ENCODE measurements at regions not wholly inside any gene's neighbourhood (a gene's known extent, or its start where the extent isn't known, plus 50 kb on each side); places are given as distances from the start of the nearest gene placed in this dataset.

DNA sequence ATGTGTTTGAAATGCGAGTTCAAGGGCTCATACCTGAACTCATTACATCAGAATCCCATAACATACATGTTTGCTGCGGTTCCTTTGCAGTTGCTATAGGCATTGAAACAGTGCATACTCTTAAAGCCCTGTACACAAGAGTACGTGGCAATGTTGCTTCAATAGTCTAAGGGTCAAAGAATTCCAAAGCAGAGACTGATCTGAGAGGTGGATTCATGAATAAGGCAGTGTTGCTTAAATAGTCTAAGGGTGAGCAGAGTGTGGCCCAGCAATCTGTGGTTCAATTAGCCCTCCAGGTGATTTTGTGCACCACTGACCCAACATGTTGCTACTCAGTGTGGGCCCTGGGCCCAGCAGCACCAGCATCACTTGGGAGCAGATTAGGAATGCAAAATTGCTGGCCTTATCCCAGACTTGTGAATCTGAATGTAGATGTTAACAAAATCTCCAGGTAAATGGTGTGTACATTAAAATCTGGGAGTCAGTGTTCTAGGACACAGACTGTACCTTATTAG lies 314.7 kb upstream of the UMPS start:
- H3K9me3 ChIP-seq (ENCODE audit: control insufficient read depth, low read length): no peaks in the 10 kb centered on the region
- no peaks in the 10 kb centered on the region for H3K4me1 ChIP-seq
- H3K27me3 ChIP-seq (ENCODE audit: control insufficient read depth, insufficient read depth, low read length): no peaks in the 10 kb centered on the region
- TF ChIP-seq, protein P1, sequence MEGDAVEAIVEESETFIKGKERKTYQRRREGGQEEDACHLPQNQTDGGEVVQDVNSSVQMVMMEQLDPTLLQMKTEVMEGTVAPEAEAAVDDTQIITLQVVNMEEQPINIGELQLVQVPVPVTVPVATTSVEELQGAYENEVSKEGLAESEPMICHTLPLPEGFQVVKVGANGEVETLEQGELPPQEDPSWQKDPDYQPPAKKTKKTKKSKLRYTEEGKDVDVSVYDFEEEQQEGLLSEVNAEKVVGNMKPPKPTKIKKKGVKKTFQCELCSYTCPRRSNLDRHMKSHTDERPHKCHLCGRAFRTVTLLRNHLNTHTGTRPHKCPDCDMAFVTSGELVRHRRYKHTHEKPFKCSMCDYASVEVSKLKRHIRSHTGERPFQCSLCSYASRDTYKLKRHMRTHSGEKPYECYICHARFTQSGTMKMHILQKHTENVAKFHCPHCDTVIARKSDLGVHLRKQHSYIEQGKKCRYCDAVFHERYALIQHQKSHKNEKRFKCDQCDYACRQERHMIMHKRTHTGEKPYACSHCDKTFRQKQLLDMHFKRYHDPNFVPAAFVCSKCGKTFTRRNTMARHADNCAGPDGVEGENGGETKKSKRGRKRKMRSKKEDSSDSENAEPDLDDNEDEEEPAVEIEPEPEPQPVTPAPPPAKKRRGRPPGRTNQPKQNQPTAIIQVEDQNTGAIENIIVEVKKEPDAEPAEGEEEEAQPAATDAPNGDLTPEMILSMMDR (IDR thresholded peaks at IDR 0.05): no peak
- H3K27ac ChIP-seq: no peak overlapping the region
- H3K9ac ChIP-seq: no peak overlapping the region
- no peaks in the 10 kb centered on the region for H3K36me3 ChIP-seq (ENCODE audit: control insufficient read depth, insufficient read depth, low read length)
- H3K4me3 ChIP-seq (ENCODE audit: low read depth, low read length): no peak overlapping the region
- H2AFZ ChIP-seq: no peak overlapping the region
- no peak overlapping the region for H3K4me2 ChIP-seq (ENCODE audit: low read length)
- H3K79me2 ChIP-seq: no peaks in the 10 kb centered on the region

DNA sequence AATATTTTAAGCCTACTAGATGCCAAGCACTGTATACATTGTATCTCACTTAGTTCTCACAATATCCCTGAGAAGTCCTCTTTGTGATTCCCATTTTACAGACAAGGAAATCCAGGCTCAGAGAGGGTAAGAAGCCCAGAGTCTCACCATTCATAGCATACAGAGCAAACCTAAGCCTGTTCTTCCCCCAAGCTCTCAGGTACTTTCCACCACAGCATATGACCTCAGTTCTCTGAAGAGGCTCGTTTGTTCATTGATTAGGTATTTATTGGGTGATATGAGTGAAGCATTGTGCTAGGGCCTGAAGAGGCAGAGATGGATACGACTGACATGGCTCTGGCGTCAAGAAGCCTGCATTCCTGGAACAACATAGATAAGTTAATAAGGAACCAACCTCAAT lies 310.9 kb upstream of the UMPS start:
- Histone ChIP-seq H3K4me1 (no peaks in the 10 kb centered on the region), H3K4me3 (ENCODE audit: low read depth, low read length) (no peak overlapping the region), H3K4me2 (ENCODE audit: low read length) (no peak overlapping the region), H3K27me3 (ENCODE audit: control insufficient read depth, insufficient read depth, low read length) (no peaks in the 10 kb centered on the region), H3K9me3 (ENCODE audit: control insufficient read depth, low read length) (no peaks in the 10 kb centered on the region), H3K79me2 (no peaks in the 10 kb centered on the region), H3K36me3 (ENCODE audit: control insufficient read depth, insufficient read depth, low read length) (no peaks in the 10 kb centered on the region), H3K27ac (no peak overlapping the region), H2AFZ (no peak overlapping the region), H3K9ac (no peak overlapping the region)
- TF ChIP-seq, protein P1 (IDR thresholded peaks at IDR 0.05): no peak

DNA sequence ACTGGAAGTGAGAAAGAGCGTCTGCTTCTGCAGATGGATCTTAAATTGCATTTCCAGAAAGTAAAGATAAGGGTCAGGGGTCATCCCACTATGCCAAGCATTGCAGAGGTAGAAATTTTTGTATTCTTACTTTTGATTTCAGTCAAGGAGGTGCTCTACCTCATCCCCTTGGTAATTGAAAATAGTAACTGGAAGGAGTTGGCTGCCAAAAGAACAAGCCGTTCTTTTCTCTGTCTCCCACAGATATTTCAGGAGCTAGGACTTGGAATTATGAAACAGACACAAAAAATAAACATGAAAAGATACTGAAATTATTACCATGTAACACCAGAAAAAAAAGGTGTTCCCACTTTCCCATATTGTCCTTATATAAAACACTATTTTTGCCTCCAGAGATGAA lies 309.9 kb upstream of the UMPS start:
- Histone ChIP-seq H3K9ac (no peak overlapping the region), H3K9me3 (ENCODE audit: control insufficient read depth, low read length) (no peaks in the 10 kb centered on the region), H3K27ac (no peak overlapping the region), H3K4me1 (no peaks in the 10 kb centered on the region), H3K36me3 (ENCODE audit: control insufficient read depth, insufficient read depth, low read length) (no peaks in the 10 kb centered on the region), H3K27me3 (ENCODE audit: control insufficient read depth, insufficient read depth, low read length) (no peaks in the 10 kb centered on the region), H3K4me3 (ENCODE audit: low read depth, low read length) (no peak overlapping the region), H2AFZ (no peak overlapping the region), H3K4me2 (ENCODE audit: low read length) (no peak overlapping the region), H3K79me2 (no peaks in the 10 kb centered on the region)
- TF ChIP-seq, protein P1 (IDR thresholded peaks at IDR 0.05): no peak

DNA sequence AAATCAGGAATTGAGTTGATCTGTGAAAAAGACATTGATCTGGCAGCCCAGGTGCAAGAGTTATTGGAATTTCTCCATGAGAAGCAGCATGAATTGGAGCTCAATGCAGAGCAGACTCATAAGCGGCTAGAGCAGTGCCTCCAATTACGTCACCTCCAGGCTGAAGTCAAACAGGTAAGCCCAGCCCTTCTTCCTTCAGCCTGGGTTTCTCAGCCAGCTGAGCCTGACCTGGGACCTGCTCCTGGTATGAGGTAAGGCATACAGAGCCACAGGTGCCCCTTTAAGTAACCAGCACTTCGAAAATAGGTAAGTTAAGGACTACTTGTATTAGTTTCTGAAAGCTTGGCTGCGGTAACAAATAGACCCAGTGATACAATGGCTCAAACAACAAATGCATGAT lies 307.4 kb upstream of the UMPS start:
- no peaks in the 10 kb centered on the region for H3K27me3 ChIP-seq (ENCODE audit: control insufficient read depth, insufficient read depth, low read length)
- no peak overlapping the region for H3K4me3 ChIP-seq (ENCODE audit: low read depth, low read length)
- H3K79me2 ChIP-seq: no peaks in the 10 kb centered on the region
- no peaks in the 10 kb centered on the region for H3K4me1 ChIP-seq
- no peak overlapping the region for H3K4me2 ChIP-seq (ENCODE audit: low read length)
- no peak overlapping the region for H3K9ac ChIP-seq
- H2AFZ ChIP-seq: no peak overlapping the region
- H3K27ac ChIP-seq: no peak overlapping the region
- H3K9me3 ChIP-seq (ENCODE audit: control insufficient read depth, low read length): no peaks in the 10 kb centered on the region
- TF ChIP-seq, protein P1 (IDR thresholded peaks at IDR 0.05): no peak
- no peaks in the 10 kb centered on the region for H3K36me3 ChIP-seq (ENCODE audit: control insufficient read depth, insufficient read depth, low read length)

DNA sequence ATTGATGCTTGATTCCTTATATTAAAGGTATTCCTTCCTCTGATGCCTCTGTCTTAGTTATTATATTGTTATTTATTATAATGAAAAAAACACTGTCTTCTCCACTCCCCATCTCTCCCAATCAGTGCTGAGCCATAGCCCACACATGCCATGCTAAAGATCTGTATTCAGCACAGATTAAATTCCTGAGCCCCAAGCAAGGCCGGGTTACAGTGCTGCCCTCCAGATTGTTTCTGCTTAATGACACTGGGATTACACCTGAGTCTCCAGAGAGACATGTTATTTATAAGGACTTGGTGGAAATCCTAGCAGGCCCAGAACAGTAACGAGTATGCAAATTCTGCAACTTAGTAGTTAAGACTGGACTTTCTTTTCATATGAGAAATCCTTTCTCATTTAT lies 305.9 kb upstream of the UMPS start:
- TF ChIP-seq, protein P1 (IDR thresholded peaks at IDR 0.05): no peak
- Histone ChIP-seq H3K27ac (no peak overlapping the region), H3K27me3 (ENCODE audit: control insufficient read depth, insufficient read depth, low read length) (no peaks in the 10 kb centered on the region), H3K9ac (no peak overlapping the region), H3K4me2 (ENCODE audit: low read length) (no peak overlapping the region), H3K4me3 (ENCODE audit: low read depth, low read length) (no peak overlapping the region), H2AFZ (no peak overlapping the region), H3K36me3 (ENCODE audit: control insufficient read depth, insufficient read depth, low read length) (no peaks in the 10 kb centered on the region), H3K4me1 (peaks cover 6% of the 10 kb centered on the region), H3K79me2 (no peaks in the 10 kb centered on the region), H3K9me3 (ENCODE audit: control insufficient read depth, low read length) (no peaks in the 10 kb centered on the region)

All from parathyroid adenoma (tissue), 2 donors.